ENCODE measurements at regions not wholly inside any gene's neighbourhood (a gene's known extent, or its start where the extent isn't known, plus 50 kb on each side); places are given as distances from the start of the nearest gene placed in this dataset.

- no peak for TF ChIP-seq CTCF (conservative IDR thresholded peaks at IDR 0.05; ENCODE audit: low read length)
- TF ChIP-seq EZH2phosphoT487 (IDR thresholded peaks at IDR 0.05; ENCODE audit: borderline replicate concordance, low read depth, low read length): no peak
Measured at GRCh38 chr13:44193731-44194130, 179.9 kb upstream of the SERP2 start.

Measured in OCI-LY7 (cell line).